OCI-LY3 (cell line): ENCODE measurements at regions not wholly inside any gene's neighbourhood (a gene's known extent, or its start where the extent isn't known, plus 50 kb on each side); places are given as distances from the start of the nearest gene placed in this dataset.

Experiments
- CTCF ChIP-seq: fragments of 200-600, 300-600 bp; sonication (generic); IDR thresholded peaks from 2 replicates; pipeline ENCODE4 v1.5.1; 2014; ENCODE audit warnings: antibody characterized with exemption, low read length, low read depth
- EZH2phosphoT487 ChIP-seq: fragments of 200-600 bp; shearing (Covaris generic); IDR thresholded peaks from 2 replicates; pipeline ENCODE4 v1.6.1; 2018; ENCODE audit warnings: antibody characterized with exemption, mixed run types, low read depth

- TF ChIP-seq CTCF (no peak), EZH2phosphoT487 (no peak)
Observed at GRCh38 chrX:124441971-124442590, 95.7 kb downstream of the SH2D1A start.
